ENCODE measurements at regions not wholly inside any gene's neighbourhood (a gene's known extent, or its start where the extent isn't known, plus 50 kb on each side); places are given as distances from the start of the nearest gene placed in this dataset.

DNA sequence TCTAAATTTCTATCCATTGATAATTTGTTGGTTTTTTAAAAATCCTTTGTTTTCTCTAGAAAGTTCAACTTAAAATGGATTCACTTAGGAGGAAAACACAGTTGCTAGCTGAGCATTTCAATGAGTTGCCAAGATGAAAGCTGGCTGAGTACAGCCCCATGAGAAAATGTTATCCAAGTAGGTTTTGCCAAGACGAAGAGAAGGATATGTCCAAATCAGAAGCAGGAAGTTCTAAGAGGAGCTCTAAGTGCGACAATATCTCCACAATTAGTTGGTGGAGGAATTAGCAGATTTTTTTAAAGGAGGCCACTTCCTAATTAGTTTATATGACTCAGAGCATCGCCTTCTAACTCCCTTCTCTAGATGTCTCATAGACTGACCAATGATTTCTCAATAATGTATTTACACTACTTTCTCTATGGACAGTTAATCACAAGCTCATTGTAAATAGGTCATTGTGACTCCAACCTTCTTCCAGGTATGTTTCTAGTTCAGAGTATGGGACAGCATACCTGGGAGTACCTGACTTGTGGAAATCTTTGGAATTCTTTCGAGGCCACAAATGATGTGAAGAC lies 873.3 kb upstream of the SOX9 start:
- no TSS peak for BruUV-seq (replicated peaks)
- Histone ChIP-seq H3K27ac (ENCODE audit: insufficient read depth, low read depth, low read length) (no peak overlapping the region), H3K4me1 (ENCODE audit: control insufficient read depth, extremely low read depth, insufficient read depth, low read length) (no peaks in the 10 kb centered on the region), H3K9me1 (replicated peaks; ENCODE audit: control insufficient read depth, extremely low read depth, insufficient read depth, low read length) (no peaks in the 10 kb centered on the region), H3K9me3 (replicated peaks; ENCODE audit: control insufficient read depth, insufficient read depth, low read length) (peaks cover 1% of the 10 kb centered on the region), H3K4me2 (ENCODE audit: insufficient read depth, low read length) (no peak overlapping the region), H3K9ac (replicated peaks; ENCODE audit: extremely low read depth, insufficient read depth, low read length) (no peak overlapping the region), H3K36me3 (ENCODE audit: control insufficient read depth in 2 of 2, extremely low read depth in 1 of 2, insufficient read depth in 2 of 2, low read length in 2 of 2) (no peaks in the 10 kb centered on the region), H3K79me2 (ENCODE audit: control insufficient read depth, insufficient read depth, low read length) (no peaks in the 10 kb centered on the region), H2AFZ (ENCODE audit: low read depth, low read length) (no peak overlapping the region), H4K20me1 (replicated peaks; ENCODE audit: control insufficient read depth, extremely low read depth, insufficient read depth, low read length) (no peaks in the 10 kb centered on the region), H3K4me3 (replicated peaks in 1 of 3; ENCODE audit: insufficient read depth in 1 of 3, low read depth in 1 of 3, low read length in 3 of 3) (no peak overlapping the region), H3K27me3 (ENCODE audit: control insufficient read depth in 2 of 2, insufficient read depth in 2 of 2, low read length in 2 of 2) (no peaks in the 10 kb centered on the region)
- ChIA-PET CTCF (no interaction called here), POLR2A (no interaction called here)
- dilution Hi-C loops (cut with MboI; ENCODE audit: extremely low pct_ligation_motif_present, low sequenced_read_pairs) (no loop called here), intact Hi-C loops (cut with micrococcal nuclease) (no loop called here)
- FAIRE-seq (no peak), DNase-seq (ENCODE audit: low read depth, low spot score) (no peak)
- TF ChIP-seq, protein P1, sequence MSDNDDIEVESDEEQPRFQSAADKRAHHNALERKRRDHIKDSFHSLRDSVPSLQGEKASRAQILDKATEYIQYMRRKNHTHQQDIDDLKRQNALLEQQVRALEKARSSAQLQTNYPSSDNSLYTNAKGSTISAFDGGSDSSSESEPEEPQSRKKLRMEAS (IDR thresholded peaks at IDR 0.05; ENCODE audit: insufficient read depth, insufficient read length), result no peak
- TF ChIP-seq POLR2A (IDR thresholded peaks at IDR 0.05; ENCODE audit: low read depth, low read length), result no peak
- no peak for TF ChIP-seq JUN (IDR thresholded peaks at IDR 0.05; ENCODE audit: borderline replicate concordance, insufficient read depth, insufficient read length, low read depth)
- TF ChIP-seq FOS (IDR thresholded peaks at IDR 0.05; ENCODE audit: borderline replicate concordance, insufficient read depth, low read length), result no peak
- TF ChIP-seq POLR2AphosphoS5 (IDR thresholded peaks at IDR 0.05; ENCODE audit: insufficient read depth, low read depth, low read length), result no peak
- TF ChIP-seq MYC (IDR thresholded peaks at IDR 0.05; ENCODE audit: low read depth, low read length), result no peak
- TF ChIP-seq GATA2 (IDR thresholded peaks at IDR 0.05; ENCODE audit: insufficient read depth, insufficient read length, low read depth, low read length), result no peak
- no peak for TF ChIP-seq EZH2 (IDR thresholded peaks at IDR 0.05; ENCODE audit: borderline replicate concordance, low read depth, low read length, severe bottlenecking)

DNA sequence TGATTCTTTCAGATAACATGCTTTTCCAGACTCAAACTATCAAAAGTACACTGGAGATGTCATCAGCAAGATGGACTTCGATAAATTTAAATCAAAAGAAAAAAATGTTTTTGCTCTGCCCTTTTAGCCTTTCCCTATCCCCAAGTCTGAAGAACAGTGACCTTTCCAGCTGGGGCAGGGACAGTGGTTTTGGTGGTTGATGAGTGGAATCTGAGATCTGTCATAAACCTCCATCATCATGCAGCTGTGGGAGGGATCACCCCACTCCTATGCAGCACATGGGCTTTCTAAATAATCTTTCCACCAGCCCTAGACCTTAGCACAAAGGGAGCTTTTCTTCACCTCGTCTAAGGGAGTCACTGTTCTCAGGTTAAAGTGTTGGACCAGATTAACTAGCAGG lies 869.5 kb upstream of the SOX9 start:
- dilution Hi-C loops (cut with MboI; ENCODE audit: extremely low pct_ligation_motif_present, low sequenced_read_pairs), result no loop called here
- ChIA-PET POLR2A (no interaction called here), CTCF (no interaction called here)
- peaks cover 7% of the 10 kb centered on the region for H3K9me3 ChIP-seq (replicated peaks; ENCODE audit: control insufficient read depth, insufficient read depth, low read length)
- H3K9me1 ChIP-seq (replicated peaks; ENCODE audit: control insufficient read depth, extremely low read depth, insufficient read depth, low read length), result no peaks in the 10 kb centered on the region
- H3K4me3 ChIP-seq (replicated peaks in 1 of 3; ENCODE audit: insufficient read depth in 1 of 3, low read depth in 1 of 3, low read length in 3 of 3), result no peak overlapping the region
- intact Hi-C loops (cut with micrococcal nuclease), result no loop called here
- no peaks in the 10 kb centered on the region for H3K27me3 ChIP-seq (ENCODE audit: control insufficient read depth in 2 of 2, insufficient read depth in 2 of 2, low read length in 2 of 2)
- no peak for FAIRE-seq
- no peaks in the 10 kb centered on the region for H3K4me1 ChIP-seq (ENCODE audit: control insufficient read depth, extremely low read depth, insufficient read depth, low read length)
- H2AFZ ChIP-seq (ENCODE audit: low read depth, low read length), result no peak overlapping the region
- H3K27ac ChIP-seq (ENCODE audit: insufficient read depth, low read depth, low read length), result no peak overlapping the region
- H3K79me2 ChIP-seq (ENCODE audit: control insufficient read depth, insufficient read depth, low read length), result no peaks in the 10 kb centered on the region
- BruUV-seq (replicated peaks), result no TSS peak
- no peak overlapping the region for H3K9ac ChIP-seq (replicated peaks; ENCODE audit: extremely low read depth, insufficient read depth, low read length)
- TF ChIP-seq MYC (IDR thresholded peaks at IDR 0.05; ENCODE audit: low read depth, low read length) (no peak), FOS (IDR thresholded peaks at IDR 0.05; ENCODE audit: borderline replicate concordance, insufficient read depth, low read length) (no peak), POLR2A (IDR thresholded peaks at IDR 0.05; ENCODE audit: low read depth, low read length) (no peak), POLR2AphosphoS5 (IDR thresholded peaks at IDR 0.05; ENCODE audit: insufficient read depth, low read depth, low read length) (no peak), EZH2 (IDR thresholded peaks at IDR 0.05; ENCODE audit: borderline replicate concordance, low read depth, low read length, severe bottlenecking) (no peak), GATA2 (IDR thresholded peaks at IDR 0.05; ENCODE audit: insufficient read depth, insufficient read length, low read depth, low read length) (no peak)
- TF ChIP-seq, protein P1 (IDR thresholded peaks at IDR 0.05; ENCODE audit: insufficient read depth, insufficient read length), result no peak
- TF ChIP-seq, protein P2, sequence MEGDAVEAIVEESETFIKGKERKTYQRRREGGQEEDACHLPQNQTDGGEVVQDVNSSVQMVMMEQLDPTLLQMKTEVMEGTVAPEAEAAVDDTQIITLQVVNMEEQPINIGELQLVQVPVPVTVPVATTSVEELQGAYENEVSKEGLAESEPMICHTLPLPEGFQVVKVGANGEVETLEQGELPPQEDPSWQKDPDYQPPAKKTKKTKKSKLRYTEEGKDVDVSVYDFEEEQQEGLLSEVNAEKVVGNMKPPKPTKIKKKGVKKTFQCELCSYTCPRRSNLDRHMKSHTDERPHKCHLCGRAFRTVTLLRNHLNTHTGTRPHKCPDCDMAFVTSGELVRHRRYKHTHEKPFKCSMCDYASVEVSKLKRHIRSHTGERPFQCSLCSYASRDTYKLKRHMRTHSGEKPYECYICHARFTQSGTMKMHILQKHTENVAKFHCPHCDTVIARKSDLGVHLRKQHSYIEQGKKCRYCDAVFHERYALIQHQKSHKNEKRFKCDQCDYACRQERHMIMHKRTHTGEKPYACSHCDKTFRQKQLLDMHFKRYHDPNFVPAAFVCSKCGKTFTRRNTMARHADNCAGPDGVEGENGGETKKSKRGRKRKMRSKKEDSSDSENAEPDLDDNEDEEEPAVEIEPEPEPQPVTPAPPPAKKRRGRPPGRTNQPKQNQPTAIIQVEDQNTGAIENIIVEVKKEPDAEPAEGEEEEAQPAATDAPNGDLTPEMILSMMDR (IDR thresholded peaks at IDR 0.05; ENCODE audit: extremely low read depth in 1 of 2, insufficient read depth in 1 of 2, low read depth in 1 of 2, low read length in 2 of 2), result no peak
- no peaks in the 10 kb centered on the region for H3K36me3 ChIP-seq (ENCODE audit: control insufficient read depth in 2 of 2, extremely low read depth in 1 of 2, insufficient read depth in 2 of 2, low read length in 2 of 2)
- H4K20me1 ChIP-seq (replicated peaks; ENCODE audit: control insufficient read depth, extremely low read depth, insufficient read depth, low read length), result no peaks in the 10 kb centered on the region
- H3K4me2 ChIP-seq (ENCODE audit: insufficient read depth, low read length), result no peak overlapping the region
- DNase-seq (ENCODE audit: low read depth, low spot score), result no peak

All from endothelial cell of umbilical vein (primary cell).